Activated naive CD4-positive, alpha-beta T cell treated with anti-CD3 and anti-CD28 coated beads, Interleukin-2, amount 10 ng/mL, durations not matched to agents 7 days and 5 days (primary cell): ENCODE measurements at regions not wholly inside any gene's neighbourhood (a gene's known extent, or its start where the extent isn't known, plus 50 kb on each side); places are given as distances from the start of the nearest gene placed in this dataset.
A peak's percentile ranks its signal among the peaks of the same experiment; 100 is the strongest.

Source experiments
- CTCF ChIA-PET: fragments of 350-600 bp; sonication (Branson Sonifier 250); formaldehyde crosslinking; loops from one replicate; lab custom pipeline; 2021; ENCODE audit warnings: antibody characterized with exemption; lab: Charles Lee
- DNase-seq: peaks from one replicate; pipeline ENCODE4 v3.0.0-alpha.2; 2020
- H3K27ac Mint-ChIP-seq: one replicate; pipeline ENCODE4 v1.8.0; 2021; ENCODE audit warnings: mild to moderate bottlenecking, moderate library complexity, mixed read lengths
- H3K27me3 Mint-ChIP-seq: one replicate; pipeline ENCODE4 v1.8.0; 2021; ENCODE audit warnings: mild to moderate bottlenecking, mixed read lengths
- H3K36me3 Mint-ChIP-seq: one replicate; pipeline ENCODE4 v1.8.0; 2021; ENCODE audit warnings: mixed read lengths
- H3K4me1 Mint-ChIP-seq: one replicate; pipeline ENCODE4 v1.8.0; 2021; ENCODE audit warnings: mixed read lengths
- H3K4me3 Mint-ChIP-seq: one replicate; pipeline ENCODE4 v1.8.0; 2021; ENCODE audit warnings: mild to moderate bottlenecking, moderate library complexity, mixed read lengths
- H3K9me3 Mint-ChIP-seq: one replicate; pipeline ENCODE4 v1.8.0; 2021; ENCODE audit warnings: mixed read lengths

- peak overlapping the region; percentile 91 for H3K27ac Mint-ChIP-seq
- H3K36me3 Mint-ChIP-seq, result no peaks in the 10 kb centered on the region
- no peaks in the 10 kb centered on the region for H3K9me3 Mint-ChIP-seq
- peaks cover 50% of the 10 kb centered on the region for H3K4me1 Mint-ChIP-seq
- peaks cover 33% of the 10 kb centered on the region for H3K27me3 Mint-ChIP-seq
- H3K4me3 Mint-ChIP-seq, result peak overlapping the region; percentile 69
- CTCF ChIA-PET, result no interaction called here
- no peak for DNase-seq
Measured at GRCh38 chr2:8455236-8456150, 226.4 kb upstream of the ID2 start.

- CTCF ChIA-PET, result no interaction called here
- H3K4me3 Mint-ChIP-seq, result peak overlapping the region; percentile 69
- peaks cover 55% of the 10 kb centered on the region for H3K4me1 Mint-ChIP-seq
- H3K27ac Mint-ChIP-seq, result peak overlapping the region; percentile 91
- H3K27me3 Mint-ChIP-seq, result peaks cover 28% of the 10 kb centered on the region
- DNase-seq, result peak; percentile 84
- H3K36me3 Mint-ChIP-seq, result no peaks in the 10 kb centered on the region
- no peaks in the 10 kb centered on the region for H3K9me3 Mint-ChIP-seq
Measured at GRCh38 chr2:8456151-8457091, 225.4 kb upstream of the ID2 start.

- Mint-ChIP-seq H3K27me3 (peaks cover 26% of the 10 kb centered on the region), H3K36me3 (no peaks in the 10 kb centered on the region), H3K4me3 (peak overlapping the region; percentile 65), H3K27ac (peak overlapping the region; percentile 80), H3K4me1 (peaks cover 60% of the 10 kb centered on the region), H3K9me3 (no peaks in the 10 kb centered on the region)
- CTCF ChIA-PET, result no interaction called here
- DNase-seq, result peak; percentile 63
Measured at GRCh38 chr2:8457092-8457481, 224.8 kb upstream of the ID2 start.

- peak overlapping the region; percentile 80 for H3K27ac Mint-ChIP-seq
- peak overlapping the region; percentile 65 for H3K4me3 Mint-ChIP-seq
- no peaks in the 10 kb centered on the region for H3K9me3 Mint-ChIP-seq
- peaks cover 26% of the 10 kb centered on the region for H3K27me3 Mint-ChIP-seq
- no peaks in the 10 kb centered on the region for H3K36me3 Mint-ChIP-seq
- peaks cover 64% of the 10 kb centered on the region for H3K4me1 Mint-ChIP-seq
- CTCF ChIA-PET, result no interaction called here
- DNase-seq, result peak; percentile 60
Measured at GRCh38 chr2:8457699-8458502, 224.0 kb upstream of the ID2 start.

GRCh38 chr2:8458503-8459459 is 223.1 kb upstream of the ID2 start:
- Mint-ChIP-seq H3K27me3 (peaks cover 25% of the 10 kb centered on the region), H3K36me3 (no peaks in the 10 kb centered on the region), H3K27ac (peak overlapping the region; percentile 71), H3K4me3 (no peak overlapping the region), H3K4me1 (peaks cover 64% of the 10 kb centered on the region), H3K9me3 (no peaks in the 10 kb centered on the region)
- no peak for DNase-seq
- CTCF ChIA-PET, result no interaction called here

GRCh38 chr2:8459474-8459873 is 222.4 kb upstream of the ID2 start:
- peaks cover 64% of the 10 kb centered on the region for H3K4me1 Mint-ChIP-seq
- CTCF ChIA-PET, result no interaction called here
- no peak overlapping the region for H3K4me3 Mint-ChIP-seq
- no peak for DNase-seq
- peaks cover 25% of the 10 kb centered on the region for H3K27me3 Mint-ChIP-seq
- no peaks in the 10 kb centered on the region for H3K9me3 Mint-ChIP-seq
- H3K36me3 Mint-ChIP-seq, result no peaks in the 10 kb centered on the region
- no peak overlapping the region for H3K27ac Mint-ChIP-seq

GRCh38 chr2:8461341-8461740 is 220.5 kb upstream of the ID2 start:
- Mint-ChIP-seq H3K27ac (no peak overlapping the region), H3K27me3 (peaks cover 23% of the 10 kb centered on the region), H3K4me3 (no peak overlapping the region), H3K4me1 (peaks cover 46% of the 10 kb centered on the region), H3K36me3 (no peaks in the 10 kb centered on the region), H3K9me3 (no peaks in the 10 kb centered on the region)
- DNase-seq, result no peak
- CTCF ChIA-PET, result no interaction called here

- Mint-ChIP-seq H3K4me3 (no peak overlapping the region), H3K27ac (no peak overlapping the region), H3K27me3 (peaks cover 23% of the 10 kb centered on the region), H3K9me3 (peaks cover 2% of the 10 kb centered on the region), H3K36me3 (peaks cover 3% of the 10 kb centered on the region), H3K4me1 (peaks cover 41% of the 10 kb centered on the region)
- CTCF ChIA-PET, result no interaction called here
- DNase-seq, result no peak
Measured at GRCh38 chr2:8462280-8462679, 219.6 kb upstream of the ID2 start.

GRCh38 chr2:8462899-8463648 is 218.8 kb upstream of the ID2 start:
- H3K9me3 Mint-ChIP-seq, result peaks cover 3% of the 10 kb centered on the region
- peaks cover 33% of the 10 kb centered on the region for H3K4me1 Mint-ChIP-seq
- H3K4me3 Mint-ChIP-seq, result no peak overlapping the region
- H3K27ac Mint-ChIP-seq, result no peak overlapping the region
- H3K36me3 Mint-ChIP-seq, result peaks cover 3% of the 10 kb centered on the region
- CTCF ChIA-PET, result no interaction called here
- DNase-seq, result no peak
- H3K27me3 Mint-ChIP-seq, result peaks cover 19% of the 10 kb centered on the region

- CTCF ChIA-PET, result interaction anchor here (0.6 kb wide), 1 partner anchor 45 kb away, joined by 3 read pairs; no protein-coding TSS in a partner anchor
- Mint-ChIP-seq H3K9me3 (peaks cover 7% of the 10 kb centered on the region), H3K27ac (no peak overlapping the region), H3K27me3 (peaks cover 17% of the 10 kb centered on the region), H3K36me3 (peaks cover 8% of the 10 kb centered on the region), H3K4me1 (peaks cover 26% of the 10 kb centered on the region), H3K4me3 (no peak overlapping the region)
- DNase-seq, result no peak
Measured at GRCh38 chr2:8465560-8465959, 216.3 kb upstream of the ID2 start.

GRCh38 chr2:8469709-8470493 is 212.0 kb upstream of the ID2 start:
- H3K4me1 Mint-ChIP-seq, result peaks cover 56% of the 10 kb centered on the region
- H3K9me3 Mint-ChIP-seq, result peaks cover 7% of the 10 kb centered on the region
- peaks cover 16% of the 10 kb centered on the region for H3K36me3 Mint-ChIP-seq
- CTCF ChIA-PET, result interaction anchor here (0.9 kb wide), 1 partner anchor 8 kb away, joined by 3 read pairs; no protein-coding TSS in a partner anchor
- H3K27ac Mint-ChIP-seq, result peak overlapping the region; percentile 43
- no peak overlapping the region for H3K4me3 Mint-ChIP-seq
- H3K27me3 Mint-ChIP-seq, result peaks cover 7% of the 10 kb centered on the region
- DNase-seq, result no peak
